Left lung (tissue), 4 donors: ENCODE measurements at regions not wholly inside any gene's neighbourhood (a gene's known extent, or its start where the extent isn't known, plus 50 kb on each side); places are given as distances from the start of the nearest gene placed in this dataset.

Source experiments
- ATAC-seq: fragments of 200-7000 bp; cut with Tn5 transposase; one replicate; pipeline ENCODE4 v1.9.1; 2020; ENCODE audit warnings: moderate library complexity
- DNase-seq, 4 donors: peaks; one replicate each; pipeline ENCODE4 v3.0.0-alpha.2; 2013 to 2020
- H3K27ac ChIP-seq, 2 donors: fragments of 200-600 bp; sonication (generic) in 1 of 2; one replicate each; pipeline versions ENCODE4 v1.5.0 to v1.8.0; 2020 to 2021
- H3K27me3 ChIP-seq, 2 donors: fragments of 200-600 bp; sonication (generic) in 1 of 2; one replicate each; pipeline versions ENCODE4 v1.5.0 to v1.8.0; 2020 to 2021
- H3K36me3 ChIP-seq, 2 donors: fragments of 200-600 bp; sonication (generic) in 1 of 2; one replicate each; pipeline versions ENCODE4 v1.5.0 to v1.8.0; 2020 to 2021
- H3K4me1 ChIP-seq, 2 donors: fragments of 200-600 bp; one replicate each; pipeline ENCODE4 v1.8.0; 2021
- H3K4me3 ChIP-seq, 2 donors: fragments of 200-600 bp; sonication (generic) in 1 of 2; one replicate each; pipeline versions ENCODE4 v1.5.0 to v1.8.0; 2020 to 2021; ENCODE audit warnings: mild to moderate bottlenecking in 1 of 2
- H3K9me3 ChIP-seq, 2 donors: fragments of 200-600 bp; sonication (generic) in 1 of 2; one replicate each; pipeline versions ENCODE4 v1.5.0 to v1.8.0; 2020 to 2021
- intact Hi-C, 2 donors: fragments of 100-400 bp; cut with DNase I; formaldehyde crosslinking; loops; one replicate each; pipeline versions ENCODE4 v1.11.2 to v1.14.2; 2022
- TF ChIP-seq, protein P1 (sequence below), 2 donors: fragments of 200-600 bp; sonication (generic) in 1 of 2; IDR thresholded peaks; one replicate each; pipeline versions ENCODE4 v1.5.0 to v1.8.0; 2021; ENCODE audit warnings: antibody characterized with exemption in 2 of 2
- donor health status: DM: no; HTN: yes; CAD: no.
- donor health status: DM: no; HTN: no; CAD: no.

GRCh38 chr10:44463511-44464121 is 78.7 kb upstream of the CXCL12 start:
- DNase-seq (no peak), ATAC-seq (no peak)
- H3K9me3 ChIP-seq = no peaks in the 10 kb centered on the region
- intact Hi-C loops = no loop called here
- H3K4me1 ChIP-seq = no peaks in the 10 kb centered on the region
- no peak overlapping the region for H3K4me3 ChIP-seq
- TF ChIP-seq, protein P1, sequence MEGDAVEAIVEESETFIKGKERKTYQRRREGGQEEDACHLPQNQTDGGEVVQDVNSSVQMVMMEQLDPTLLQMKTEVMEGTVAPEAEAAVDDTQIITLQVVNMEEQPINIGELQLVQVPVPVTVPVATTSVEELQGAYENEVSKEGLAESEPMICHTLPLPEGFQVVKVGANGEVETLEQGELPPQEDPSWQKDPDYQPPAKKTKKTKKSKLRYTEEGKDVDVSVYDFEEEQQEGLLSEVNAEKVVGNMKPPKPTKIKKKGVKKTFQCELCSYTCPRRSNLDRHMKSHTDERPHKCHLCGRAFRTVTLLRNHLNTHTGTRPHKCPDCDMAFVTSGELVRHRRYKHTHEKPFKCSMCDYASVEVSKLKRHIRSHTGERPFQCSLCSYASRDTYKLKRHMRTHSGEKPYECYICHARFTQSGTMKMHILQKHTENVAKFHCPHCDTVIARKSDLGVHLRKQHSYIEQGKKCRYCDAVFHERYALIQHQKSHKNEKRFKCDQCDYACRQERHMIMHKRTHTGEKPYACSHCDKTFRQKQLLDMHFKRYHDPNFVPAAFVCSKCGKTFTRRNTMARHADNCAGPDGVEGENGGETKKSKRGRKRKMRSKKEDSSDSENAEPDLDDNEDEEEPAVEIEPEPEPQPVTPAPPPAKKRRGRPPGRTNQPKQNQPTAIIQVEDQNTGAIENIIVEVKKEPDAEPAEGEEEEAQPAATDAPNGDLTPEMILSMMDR (IDR thresholded peaks at IDR 0.05) = no peak
- no peaks in the 10 kb centered on the region for H3K27me3 ChIP-seq
- H3K36me3 ChIP-seq = no peaks in the 10 kb centered on the region
- H3K27ac ChIP-seq = no peak overlapping the region

- ATAC-seq (no peak), DNase-seq (no peak)
- H3K36me3 ChIP-seq = no peaks in the 10 kb centered on the region
- no peaks in the 10 kb centered on the region for H3K9me3 ChIP-seq
- H3K4me1 ChIP-seq = no peaks in the 10 kb centered on the region
- no peak overlapping the region for H3K4me3 ChIP-seq
- no peak overlapping the region for H3K27ac ChIP-seq
- intact Hi-C loops = no loop called here
- H3K27me3 ChIP-seq = no peaks in the 10 kb centered on the region
- TF ChIP-seq, protein P1 (IDR thresholded peaks at IDR 0.05) = no peak
Observed at GRCh38 chr10:44464503-44464902, 79.6 kb upstream of the CXCL12 start.

DNA sequence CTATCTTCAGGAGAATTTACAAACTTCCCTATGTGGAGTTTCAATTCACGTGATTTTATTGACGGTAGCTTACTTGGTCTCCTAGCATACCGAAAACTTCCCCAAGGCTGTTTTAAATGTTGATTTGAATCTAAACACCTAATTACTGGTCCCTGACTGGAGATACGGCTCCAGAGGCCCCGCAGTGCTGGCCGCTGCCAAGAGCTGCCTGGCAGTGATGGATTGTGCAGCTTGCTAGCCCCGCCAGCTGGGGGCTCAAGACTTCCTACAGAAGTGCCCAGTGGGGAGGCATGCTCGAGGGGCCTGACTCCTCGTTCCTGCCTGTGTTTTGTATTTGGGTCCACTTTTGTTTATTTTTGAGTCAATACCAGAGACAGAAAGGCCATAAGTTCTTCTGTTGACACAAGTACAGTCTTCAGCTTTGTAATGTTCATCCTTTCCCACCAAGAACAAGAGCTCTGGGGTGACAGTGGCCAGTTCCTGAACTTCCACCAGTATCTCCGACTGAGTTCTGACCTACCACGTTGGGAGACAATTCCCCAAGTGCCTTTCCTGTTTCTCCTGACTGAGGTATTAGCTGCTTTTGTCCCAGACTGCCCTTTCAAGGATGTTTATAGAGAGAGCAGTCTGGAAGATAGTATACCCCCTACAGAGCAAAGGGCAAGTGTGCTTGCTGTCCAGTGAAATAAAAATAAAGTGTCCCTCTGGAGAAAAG is 80.7 kb upstream of the CXCL12 start:
- Histone ChIP-seq H3K27ac (no peak overlapping the region), H3K36me3 (no peaks in the 10 kb centered on the region), H3K27me3 (no peaks in the 10 kb centered on the region), H3K4me3 (no peak overlapping the region), H3K9me3 (no peaks in the 10 kb centered on the region), H3K4me1 (no peaks in the 10 kb centered on the region)
- no peak for ATAC-seq
- peak in 1 of 4 donors; percentile 24 for DNase-seq
- TF ChIP-seq, protein P1 (IDR thresholded peaks at IDR 0.05) = no peak
- intact Hi-C loops = no loop called here

- DNase-seq = no peak
- H3K9me3 ChIP-seq = no peaks in the 10 kb centered on the region
- H3K36me3 ChIP-seq = no peaks in the 10 kb centered on the region
- no peaks in the 10 kb centered on the region for H3K27me3 ChIP-seq
- intact Hi-C loops = no loop called here
- TF ChIP-seq, protein P1 (IDR thresholded peaks at IDR 0.05) = no peak
- no peak for ATAC-seq
- H3K4me3 ChIP-seq = no peak overlapping the region
- H3K27ac ChIP-seq = no peak overlapping the region
- no peaks in the 10 kb centered on the region for H3K4me1 ChIP-seq
Observed at GRCh38 chr10:44466236-44466635, 81.3 kb upstream of the CXCL12 start.

- ATAC-seq (no peak), DNase-seq (no peak)
- Histone ChIP-seq H3K4me3 (no peak overlapping the region), H3K36me3 (no peaks in the 10 kb centered on the region), H3K4me1 (no peaks in the 10 kb centered on the region), H3K27ac (no peak overlapping the region), H3K9me3 (no peaks in the 10 kb centered on the region), H3K27me3 (no peaks in the 10 kb centered on the region)
- intact Hi-C loops = no loop called here
- TF ChIP-seq, protein P1 (IDR thresholded peaks at IDR 0.05) = no peak
Observed at GRCh38 chr10:44467090-44467489, 82.2 kb upstream of the CXCL12 start.
